ENCODE measurements at regions not wholly inside any gene's neighbourhood (a gene's known extent, or its start where the extent isn't known, plus 50 kb on each side); places are given as distances from the start of the nearest gene placed in this dataset.

DNA sequence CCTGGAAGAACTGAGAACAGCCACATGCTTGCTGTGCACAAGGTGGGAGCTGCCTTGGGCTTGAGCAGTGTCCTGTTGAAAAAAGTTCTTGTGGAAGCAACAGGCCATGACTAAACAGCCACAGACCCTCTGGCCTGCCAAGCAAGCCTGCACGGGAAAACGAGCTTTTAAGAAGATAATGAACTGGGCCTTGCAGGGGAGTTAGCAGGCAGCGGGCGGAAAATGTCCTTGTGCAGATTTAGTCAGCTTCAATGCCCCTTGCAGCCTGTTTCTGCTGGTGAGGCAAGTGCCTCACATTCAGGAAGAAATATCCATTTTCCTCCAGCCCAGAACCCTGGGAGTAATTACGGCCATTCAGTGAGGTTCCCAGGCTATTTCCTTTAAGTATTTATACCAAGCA lies 126.2 kb upstream of the KLHL25 start:
- Histone ChIP-seq H3K4me1 (ENCODE audit: low read depth) (peaks cover 7% of the 10 kb centered on the region), H3K27me3 (no peaks in the 10 kb centered on the region), H3K36me3 (no peaks in the 10 kb centered on the region), H3K4me3 (no peak overlapping the region), H3K27ac (no peak overlapping the region), H3K9me3 (ENCODE audit: low read depth) (no peaks in the 10 kb centered on the region)
- TF ChIP-seq CTCF (IDR thresholded peaks at IDR 0.05; ENCODE audit: low read depth, low read length) = no peak
- peak in 1 of 2 donors; percentile 13 for DNase-seq (ENCODE audit: low read depth in 1 of 2, low spot score in 1 of 2)

GRCh38 chr15:85924088-85924487 lies 129.4 kb upstream of the KLHL25 start:
- no peak for TF ChIP-seq CTCF (IDR thresholded peaks at IDR 0.05; ENCODE audit: low read depth, low read length)
- Histone ChIP-seq H3K9me3 (ENCODE audit: low read depth) (no peaks in the 10 kb centered on the region), H3K4me3 (no peak overlapping the region), H3K4me1 (ENCODE audit: low read depth) (peaks cover 12% of the 10 kb centered on the region), H3K36me3 (no peaks in the 10 kb centered on the region), H3K27me3 (no peaks in the 10 kb centered on the region), H3K27ac (no peak overlapping the region)
- no peak for DNase-seq (ENCODE audit: low read depth in 1 of 2, low spot score in 1 of 2)

- Histone ChIP-seq H3K4me1 (ENCODE audit: low read depth) (peaks cover 12% of the 10 kb centered on the region), H3K27ac (peak overlapping the region; percentile 52), H3K4me3 (no peak overlapping the region), H3K27me3 (no peaks in the 10 kb centered on the region), H3K36me3 (no peaks in the 10 kb centered on the region), H3K9me3 (ENCODE audit: low read depth) (no peaks in the 10 kb centered on the region)
- peak in 1 of 2 donors; percentile 36 for DNase-seq (ENCODE audit: low read depth in 1 of 2, low spot score in 1 of 2)
- no peak for TF ChIP-seq CTCF (IDR thresholded peaks at IDR 0.05; ENCODE audit: low read depth, low read length)
Measured at GRCh38 chr15:85925649-85926237, 131.0 kb upstream of the KLHL25 start.

- no peaks in the 10 kb centered on the region for H3K9me3 ChIP-seq (ENCODE audit: low read depth)
- no peak overlapping the region for H3K4me3 ChIP-seq
- DNase-seq (ENCODE audit: low read depth in 1 of 2, low spot score in 1 of 2) = no peak
- H3K27me3 ChIP-seq = no peaks in the 10 kb centered on the region
- peaks cover 12% of the 10 kb centered on the region for H3K4me1 ChIP-seq (ENCODE audit: low read depth)
- no peak overlapping the region for H3K27ac ChIP-seq
- H3K36me3 ChIP-seq = no peaks in the 10 kb centered on the region
- TF ChIP-seq CTCF (IDR thresholded peaks at IDR 0.05; ENCODE audit: low read depth, low read length) = no peak
Measured at GRCh38 chr15:85926834-85927233, 132.1 kb upstream of the KLHL25 start.

- no peaks in the 10 kb centered on the region for H3K27me3 ChIP-seq
Measured at GRCh38 chr15:85927931-85928537, 133.3 kb upstream of the KLHL25 start.

More at GRCh38 chr15:85927931-85928537, 133.3 kb upstream of the KLHL25 start:
- no peak for DNase-seq (ENCODE audit: low read depth in 1 of 2, low spot score in 1 of 2)
- Histone ChIP-seq H3K4me1 (ENCODE audit: low read depth) (peaks cover 12% of the 10 kb centered on the region), H3K9me3 (ENCODE audit: low read depth) (no peaks in the 10 kb centered on the region), H3K4me3 (no peak overlapping the region), H3K36me3 (no peaks in the 10 kb centered on the region), H3K27ac (no peak overlapping the region)
- TF ChIP-seq CTCF (IDR thresholded peaks at IDR 0.05; ENCODE audit: low read depth, low read length) = no peak

Data from cardiac muscle cell (in vitro differentiated cells and primary cell).